ENCODE measurements at regions not wholly inside any gene's neighbourhood (a gene's known extent, or its start where the extent isn't known, plus 50 kb on each side); places are given as distances from the start of the nearest gene placed in this dataset.
"Not testable (repeated sequence)": the region's sequence is repeated elsewhere in the genome, so short reads cannot be mapped to it uniquely, and the experiment has no call there.

DNA sequence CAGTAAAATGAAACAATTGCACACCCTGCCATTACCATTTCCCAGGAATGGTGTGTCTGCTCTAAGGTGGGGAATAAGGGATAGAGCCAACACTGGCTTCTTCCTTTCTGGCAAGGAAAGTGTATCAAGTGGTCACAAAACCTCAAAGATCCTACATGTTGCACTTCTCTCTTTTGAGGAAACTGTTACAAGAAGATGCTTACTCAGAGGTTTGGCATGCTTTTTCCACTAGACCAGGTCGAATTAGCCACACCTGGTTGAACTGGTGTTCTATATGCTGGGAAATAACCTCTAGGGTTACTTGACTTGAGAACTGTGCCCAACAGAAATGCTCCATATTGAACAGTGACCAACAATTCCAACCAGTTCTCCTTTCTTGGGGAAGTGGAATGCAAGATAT is 102.9 kb downstream of the LRRN1 start:
- DNase-seq = no peak

DNA sequence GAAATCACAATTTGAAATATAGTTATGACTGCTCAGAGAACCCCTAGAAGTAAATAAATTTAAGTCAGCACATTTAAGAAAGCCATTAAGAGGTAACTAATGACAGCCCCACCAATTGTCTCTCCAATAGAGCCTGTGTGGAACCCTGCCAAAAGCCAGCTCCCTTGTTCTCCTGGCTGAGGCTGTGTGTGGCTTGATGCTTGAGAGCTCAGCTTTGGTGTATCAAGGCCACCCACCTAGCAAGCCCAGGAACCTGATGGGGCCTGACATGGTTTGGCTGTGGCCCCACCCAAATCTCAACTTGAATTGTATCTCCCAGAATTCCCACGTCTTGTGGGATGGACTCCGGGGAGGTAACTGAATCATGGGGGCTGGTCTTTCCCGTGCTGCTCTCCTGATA is 106.9 kb downstream of the LRRN1 start:
- no peak for DNase-seq

DNA sequence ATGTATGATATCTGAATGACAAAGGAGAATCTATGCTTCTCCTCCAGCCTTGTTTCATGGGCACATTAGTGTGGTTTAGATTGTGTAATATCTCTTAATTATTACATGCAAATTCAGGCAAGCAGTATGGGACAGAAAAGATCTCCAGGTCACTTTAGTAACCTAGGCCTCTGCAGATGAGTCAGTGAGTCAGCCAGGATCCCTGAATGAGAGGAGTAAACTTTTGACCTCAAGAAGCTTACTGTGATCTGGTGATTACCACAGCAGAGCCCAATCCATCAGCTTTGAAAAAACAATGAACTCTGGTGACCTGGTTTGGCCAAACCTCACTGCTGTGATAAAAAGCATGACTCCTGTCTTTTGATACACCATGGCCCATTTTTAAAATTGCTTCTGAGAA is 107.8 kb downstream of the LRRN1 start:
- DNase-seq = no peak

DNA sequence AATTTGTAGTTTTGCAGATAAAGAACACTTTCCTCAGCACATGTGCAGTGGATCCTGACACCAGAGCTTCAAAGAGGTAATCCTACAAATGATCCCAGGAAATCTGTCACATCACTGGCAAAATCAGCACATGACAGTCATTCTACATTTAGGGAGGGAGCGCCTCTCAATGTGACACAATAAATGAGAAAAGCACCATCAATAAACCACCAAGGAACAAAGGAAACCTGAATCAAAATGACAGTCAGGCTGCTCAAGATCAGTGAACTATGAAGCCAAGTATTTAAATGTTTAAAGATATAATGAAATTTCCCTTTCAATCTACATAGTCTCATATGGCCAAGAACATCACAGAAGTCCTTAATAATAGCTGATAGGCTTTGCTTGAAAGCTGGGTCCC is 119.5 kb downstream of the LRRN1 start:
- DNase-seq = no peak

DNA sequence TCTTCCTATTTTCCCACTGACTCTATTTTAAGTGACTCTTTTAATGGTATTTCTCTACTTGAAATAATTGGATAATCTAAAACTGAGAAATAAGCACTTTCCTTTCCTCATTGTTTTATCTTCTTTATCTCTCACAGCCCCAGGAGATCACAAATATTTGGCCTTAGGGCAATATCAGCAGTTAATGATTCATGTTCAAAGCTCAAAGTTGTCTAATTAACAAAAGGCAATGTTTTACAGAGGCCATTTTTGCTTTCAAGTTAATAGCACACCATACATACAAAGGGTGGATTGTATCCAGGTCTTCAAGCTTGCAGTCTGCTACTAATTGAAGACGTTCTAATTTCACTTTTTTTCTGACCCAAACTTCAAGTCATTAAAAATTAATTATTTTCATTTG is 120.1 kb downstream of the LRRN1 start:
- no peak for DNase-seq

DNA sequence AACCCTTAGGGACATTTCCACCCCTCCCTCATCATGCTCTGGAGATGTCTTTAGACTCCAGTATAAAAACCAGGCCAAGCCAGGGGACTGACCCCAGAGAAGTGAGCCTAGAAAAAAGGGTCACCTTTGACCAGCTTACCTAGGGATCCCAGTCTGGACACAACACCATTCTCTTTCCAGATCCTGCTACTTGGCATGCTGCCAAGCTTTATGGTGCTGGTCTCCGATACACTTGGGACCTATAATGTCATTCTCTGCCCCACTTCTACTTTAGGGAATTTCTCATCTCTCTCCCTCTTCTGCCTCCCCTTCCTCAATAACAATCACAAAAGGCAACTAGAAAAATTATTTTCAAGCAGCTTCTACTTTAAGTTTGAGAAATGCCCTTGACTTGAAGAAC is 124.4 kb downstream of the LRRN1 start:
- DNase-seq = no peak

DNA sequence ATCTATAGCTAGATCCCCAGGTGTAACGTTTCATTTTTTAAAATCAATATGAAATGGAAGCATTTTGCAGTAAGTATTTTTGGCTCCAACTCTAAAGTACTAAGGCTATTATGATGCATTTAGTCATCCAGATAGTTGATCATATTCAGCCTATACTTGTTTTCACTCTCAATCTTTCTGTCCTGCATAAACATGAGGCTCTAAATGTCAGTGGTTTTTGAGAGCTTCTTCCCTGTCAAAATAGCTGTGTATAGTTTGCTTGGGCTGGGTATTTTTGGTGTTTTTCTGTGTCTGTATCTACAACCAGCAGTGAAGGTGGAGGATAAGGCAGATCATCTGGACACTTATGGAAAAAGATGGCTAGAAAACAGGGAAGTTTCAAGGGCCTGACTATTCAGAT is 128.0 kb downstream of the LRRN1 start:
- DNase-seq = no peak

DNA sequence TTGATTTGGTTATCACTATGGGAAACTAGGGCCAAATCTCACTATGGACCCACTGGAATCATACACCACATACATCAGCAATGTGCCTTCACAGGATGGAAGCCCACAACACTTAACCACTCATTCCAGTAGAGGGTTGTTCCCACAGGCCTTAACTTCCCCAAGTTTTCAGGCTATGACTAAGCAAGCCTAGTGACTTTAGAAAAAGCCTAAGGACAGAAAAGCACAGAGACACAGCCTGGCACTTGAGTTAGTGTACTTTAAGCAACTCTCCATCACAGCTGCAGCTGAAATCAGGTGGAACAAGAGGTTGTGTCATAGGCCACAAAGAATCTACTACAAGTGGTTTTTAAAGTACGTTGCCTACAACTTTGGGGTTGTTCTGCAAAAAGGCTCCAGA is 128.7 kb downstream of the LRRN1 start:
- no peak for DNase-seq

DNA sequence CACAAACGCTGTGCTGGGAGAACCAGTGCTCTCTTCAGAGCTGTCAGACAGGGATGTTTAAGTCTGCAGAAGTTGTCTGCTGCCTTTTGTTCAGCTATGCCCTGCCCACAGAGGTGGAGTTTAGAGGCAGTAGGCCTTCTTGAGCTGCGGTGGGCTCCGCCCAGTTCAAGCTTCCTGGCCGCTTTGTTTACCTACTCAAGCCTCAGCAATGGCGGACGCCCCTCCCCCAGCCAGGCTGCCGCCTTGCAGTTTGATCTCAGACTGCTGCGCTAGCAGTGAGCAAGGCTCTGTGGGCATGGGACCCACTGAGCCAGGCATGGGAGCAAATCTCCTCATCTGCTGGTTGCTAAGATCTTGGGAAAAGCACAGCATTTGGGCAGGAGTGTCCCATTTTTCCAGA is 142.1 kb downstream of the LRRN1 start:
- not testable (repeated sequence) for DNase-seq

DNA sequence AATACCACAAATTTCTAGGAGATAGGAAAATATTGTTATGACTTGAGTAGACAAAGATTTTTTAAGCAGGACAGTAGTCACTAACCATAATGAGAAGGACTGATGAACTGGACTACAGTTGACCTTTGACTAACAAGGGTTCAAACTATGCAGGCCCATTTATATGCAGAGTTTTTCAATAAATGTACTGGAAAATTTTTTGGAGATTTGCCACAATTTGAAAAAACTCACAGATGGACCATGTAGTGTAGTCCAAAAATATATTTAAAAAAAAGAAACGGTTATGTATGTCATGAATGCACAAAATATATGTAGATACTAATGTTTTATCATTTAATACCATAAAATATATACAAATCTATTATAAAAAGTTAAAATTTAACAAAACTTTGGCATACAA is 151.8 kb downstream of the LRRN1 start:
- no peak for DNase-seq

DNA sequence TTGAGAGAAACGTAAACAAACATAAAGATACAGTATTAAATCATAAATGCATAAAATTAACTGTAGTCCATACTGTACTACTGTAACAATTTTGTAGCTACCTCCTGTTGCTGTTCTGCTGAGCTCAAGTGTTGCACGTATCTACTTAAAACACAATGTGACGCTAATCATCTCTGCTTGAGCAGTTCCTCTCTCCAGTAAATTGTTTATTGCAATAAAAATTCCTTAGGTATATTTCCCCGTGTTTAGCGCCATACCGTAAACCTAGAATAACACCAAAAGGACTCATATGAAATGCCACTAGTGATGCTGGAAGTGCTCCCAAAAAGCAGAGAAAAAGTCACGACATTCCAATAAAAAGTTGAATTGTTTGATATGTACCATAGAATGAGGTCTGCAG is 152.3 kb downstream of the LRRN1 start:
- DNase-seq = no peak

DNA sequence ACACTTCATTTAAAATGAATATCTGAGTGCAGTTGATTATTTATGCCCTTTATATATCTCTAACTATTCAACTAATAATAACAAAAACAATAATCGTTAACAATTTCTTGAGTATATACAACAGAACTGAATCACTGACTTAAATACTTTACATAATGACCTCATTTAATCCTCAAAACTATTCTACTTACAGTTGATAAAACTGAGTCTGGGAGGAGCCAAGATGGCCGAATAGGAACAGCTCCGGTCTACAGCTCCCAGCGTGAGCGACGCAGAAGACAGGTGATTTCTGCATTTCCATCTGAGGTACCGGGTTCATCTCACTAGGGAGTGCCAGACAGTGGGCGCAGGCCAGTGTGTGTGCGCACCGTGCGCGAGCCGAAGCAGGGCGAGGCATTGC is 163.6 kb downstream of the LRRN1 start:
- DNase-seq = peak; percentile 22

DNA sequence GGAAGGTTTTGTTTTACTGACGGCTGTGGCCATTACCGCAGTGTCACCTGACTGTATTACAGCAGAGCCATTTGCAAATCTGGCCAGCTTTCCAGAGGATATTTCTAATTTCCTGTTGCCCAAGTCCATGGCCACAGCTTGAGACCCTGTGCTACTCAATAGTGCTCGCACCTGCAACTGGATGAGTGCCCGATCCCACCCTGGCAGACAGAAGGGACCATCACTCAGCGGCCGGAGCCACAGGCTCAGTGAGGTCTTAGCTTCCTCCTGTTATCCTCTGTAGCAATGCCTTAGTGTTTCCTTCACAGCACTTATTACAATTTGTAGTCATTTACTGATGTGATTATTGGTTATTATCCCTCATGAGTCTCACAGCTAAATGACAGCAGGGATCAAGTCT is 184.8 kb downstream of the LRRN1 start:
- no peak for DNase-seq

DNA sequence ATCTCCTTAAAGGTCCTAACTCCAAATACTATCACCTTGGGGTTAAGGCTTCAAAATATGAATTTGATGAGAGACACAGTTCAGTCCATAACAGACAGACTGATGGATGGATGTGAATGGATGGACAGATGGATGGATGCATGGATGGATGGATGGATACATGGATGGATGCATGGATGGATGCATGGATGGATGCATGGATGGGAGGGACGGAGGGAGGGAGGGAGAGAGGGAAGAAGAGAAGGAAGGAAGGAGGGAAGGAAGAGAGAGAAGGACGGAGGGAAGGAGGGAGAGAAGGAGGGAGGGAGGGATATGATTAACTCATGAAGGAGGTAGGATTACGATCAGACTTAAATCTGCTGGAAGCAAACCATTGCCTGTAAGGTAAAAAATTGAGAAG is 192.4 kb downstream of the LRRN1 start:
- no peak for DNase-seq

DNA sequence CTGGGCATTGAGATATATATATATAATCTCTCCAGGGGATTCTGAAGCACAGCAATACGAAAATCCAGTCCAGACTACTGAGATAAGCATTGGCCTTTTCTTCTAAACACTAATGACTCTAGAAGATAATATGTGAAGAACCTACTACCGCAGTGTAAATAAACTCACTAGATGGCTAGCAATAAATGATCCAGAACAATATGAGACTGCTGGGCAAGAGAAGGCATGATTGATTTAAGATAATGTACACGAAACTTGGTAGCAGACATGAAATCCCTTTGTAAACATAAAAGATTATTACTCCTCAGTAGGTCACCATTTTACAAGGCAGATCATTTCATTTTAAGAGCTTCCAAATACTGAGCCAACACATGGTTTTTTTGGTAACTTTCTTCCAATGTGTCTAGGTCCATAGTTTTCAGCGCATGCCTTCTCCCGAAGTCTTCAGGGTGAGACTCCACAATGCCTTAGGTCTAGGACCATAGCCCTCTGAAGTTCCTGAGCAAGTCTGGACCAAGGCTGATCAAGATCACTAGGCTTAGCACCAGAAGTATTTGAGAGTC is 193.2 kb downstream of the LRRN1 start:
- no peak for DNase-seq

DNA sequence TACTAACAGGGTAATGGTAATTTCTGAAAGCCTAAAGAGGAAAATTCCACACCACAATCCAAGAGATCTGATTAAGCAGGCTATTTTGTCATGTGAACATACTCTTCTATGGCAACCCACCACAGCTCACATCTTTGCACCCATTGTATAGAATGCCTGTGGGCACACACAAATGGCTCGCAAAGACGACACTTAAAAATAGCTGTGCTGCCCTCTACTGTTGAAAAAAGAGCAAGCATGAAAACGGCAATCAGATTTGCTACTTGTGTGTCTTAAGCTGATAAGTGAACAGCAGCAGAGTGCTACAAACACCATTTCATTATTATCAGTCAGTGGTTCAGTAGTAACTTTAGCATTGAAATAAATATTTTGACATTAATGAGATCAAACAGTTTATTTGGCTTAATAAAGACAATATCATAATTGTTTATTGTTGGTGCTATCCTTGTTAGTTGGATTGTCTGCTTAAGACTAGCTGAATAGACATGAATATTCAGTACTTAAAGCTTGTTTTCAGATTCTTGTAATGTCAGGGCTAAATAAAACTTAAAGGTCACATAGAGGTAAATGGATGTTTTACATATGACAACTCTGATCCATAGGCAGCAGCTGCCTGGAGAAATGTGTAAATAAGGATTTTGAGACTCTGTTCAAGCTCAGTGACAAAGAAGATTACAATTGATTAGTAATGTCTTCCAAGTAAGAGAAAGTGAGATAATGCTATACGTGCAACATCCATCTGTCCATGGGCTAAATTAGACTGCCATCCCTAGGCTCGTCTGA is 199.1 kb downstream of the LRRN1 start:
- DNase-seq = peak; percentile 50

DNA sequence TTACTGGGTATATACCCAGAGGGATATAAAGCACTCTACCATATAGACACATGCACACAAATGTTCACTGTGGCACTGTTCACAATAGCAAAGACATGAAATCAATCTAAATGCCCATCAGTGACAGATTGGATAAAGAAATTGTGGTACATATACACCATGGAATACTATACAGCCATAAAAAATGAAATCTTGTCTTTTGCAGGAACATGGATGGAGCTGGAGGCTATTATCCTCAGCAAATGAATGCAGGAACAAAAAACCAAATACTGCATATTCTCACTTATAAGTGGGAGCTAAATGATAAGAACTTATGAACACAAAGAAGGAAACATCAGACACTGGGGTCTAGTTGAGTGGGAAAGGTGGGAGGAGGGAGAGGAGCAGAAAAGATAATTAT is 200.1 kb downstream of the LRRN1 start:
- DNase-seq = not testable (repeated sequence)

DNA sequence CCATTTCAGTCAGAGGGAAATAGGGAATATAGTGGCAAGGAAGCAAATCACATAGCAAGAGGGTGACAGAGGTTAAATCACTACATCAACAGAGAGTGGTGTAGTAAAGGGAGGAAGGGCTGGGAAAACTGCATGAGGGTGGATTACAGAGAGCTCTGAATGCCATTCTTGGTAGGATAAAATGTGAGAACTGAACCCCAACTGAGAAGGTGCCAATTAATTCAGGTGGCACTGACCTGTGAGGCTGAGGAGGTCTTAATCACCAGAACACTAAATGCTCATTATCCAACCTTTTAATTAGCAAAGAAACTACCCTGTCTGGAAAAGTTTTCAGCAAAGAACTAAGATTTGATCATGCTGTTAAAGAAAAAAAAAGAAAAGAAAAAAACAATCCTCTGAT is 202.7 kb downstream of the LRRN1 start:
- DNase-seq = no peak

DNA sequence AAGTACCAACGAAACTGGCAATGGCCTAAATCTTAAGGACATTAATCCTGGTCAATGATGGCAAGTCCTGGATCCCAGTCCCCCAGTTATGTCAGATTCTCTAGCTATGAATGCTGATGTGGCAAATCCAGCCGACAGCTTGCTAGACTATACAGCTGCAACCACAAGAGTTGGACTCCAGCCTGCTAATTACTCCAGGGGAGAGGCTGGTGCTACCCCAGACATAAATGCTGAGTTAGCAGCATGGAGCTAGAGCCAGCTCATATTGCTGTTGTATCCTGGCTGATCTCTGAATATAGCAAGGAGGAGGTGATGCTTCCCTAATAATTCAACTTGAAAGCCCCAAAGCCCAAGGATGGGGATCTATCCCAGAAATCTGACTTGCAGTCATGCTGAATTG is 207.1 kb downstream of the LRRN1 start:
- no peak for DNase-seq

DNA sequence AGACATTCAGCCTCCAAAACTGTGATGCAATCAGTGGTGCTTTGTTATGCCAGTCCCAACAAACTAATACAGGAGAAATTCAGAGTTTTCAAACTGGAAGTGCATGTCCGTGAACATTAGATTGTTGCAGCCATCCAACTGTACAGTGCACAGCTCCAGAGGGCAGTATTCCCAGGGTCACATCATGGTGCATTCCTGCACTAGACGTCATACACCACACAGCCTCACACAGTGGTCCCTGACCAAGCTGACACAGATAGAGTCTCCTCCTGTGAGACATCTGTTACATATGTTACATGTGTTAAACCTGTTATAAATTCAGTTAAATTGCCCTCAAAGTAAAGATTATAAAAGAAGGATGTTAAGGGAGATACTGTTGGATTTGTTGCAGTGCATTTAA is 209.0 kb downstream of the LRRN1 start:
- DNase-seq = no peak

DNA sequence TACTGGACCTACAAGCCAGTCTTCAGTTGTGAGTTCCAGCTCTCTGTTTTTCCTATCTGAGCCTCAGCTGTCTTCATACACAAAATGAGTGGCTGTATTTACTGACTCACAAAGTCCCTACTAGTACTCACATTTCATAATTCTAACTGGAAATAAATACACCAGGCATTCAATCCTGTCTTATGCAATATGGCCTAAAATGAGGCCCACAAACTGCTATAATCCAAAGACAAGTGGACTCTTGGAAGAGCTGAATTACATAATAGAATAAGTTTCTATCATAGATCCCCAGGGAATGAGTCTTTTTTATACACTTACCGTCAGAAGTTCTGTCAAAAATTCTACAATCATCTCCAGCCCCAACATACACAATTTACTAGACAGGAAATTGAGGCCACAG is 211.9 kb downstream of the LRRN1 start:
- DNase-seq = no peak

DNA sequence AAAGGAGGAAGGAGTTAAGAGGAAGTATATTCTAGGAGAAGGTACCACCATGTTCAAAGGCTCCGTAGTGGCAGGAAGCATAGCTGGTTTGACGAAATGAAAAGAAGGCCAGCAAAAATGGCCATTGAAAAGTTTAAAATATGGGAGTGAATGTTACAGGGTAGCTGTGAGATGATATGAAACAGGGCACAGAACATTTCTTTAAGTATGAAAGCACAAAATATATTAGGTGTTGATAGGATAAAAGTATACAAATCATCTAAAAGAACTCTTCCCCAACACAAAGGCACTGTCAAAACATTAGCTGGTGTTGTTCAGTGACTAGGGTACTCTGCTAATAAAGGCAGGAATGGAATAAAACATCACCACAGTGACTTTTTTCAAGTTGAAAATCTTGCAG is 216.2 kb downstream of the LRRN1 start:
- no peak for DNase-seq

DNA sequence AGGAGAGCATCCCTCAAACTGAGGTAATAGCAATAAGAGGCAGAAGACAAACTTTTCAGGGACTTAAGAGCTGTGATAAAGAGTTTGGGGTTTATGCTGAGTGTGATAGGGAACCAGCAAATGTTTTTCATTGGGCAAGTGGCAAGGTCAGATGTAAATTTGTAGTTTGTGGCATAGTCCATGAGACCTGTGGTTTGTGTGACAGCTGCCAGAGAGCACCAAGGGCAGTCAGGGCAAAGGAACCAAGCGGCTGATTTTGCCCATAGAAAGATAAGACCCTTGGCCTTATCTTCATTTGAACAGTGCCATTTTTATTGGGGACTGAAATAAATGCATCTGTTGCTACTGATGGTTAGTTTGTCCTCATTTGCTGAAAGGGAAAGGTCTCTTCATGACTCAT is 220.3 kb downstream of the LRRN1 start:
- no peak for DNase-seq

DNA sequence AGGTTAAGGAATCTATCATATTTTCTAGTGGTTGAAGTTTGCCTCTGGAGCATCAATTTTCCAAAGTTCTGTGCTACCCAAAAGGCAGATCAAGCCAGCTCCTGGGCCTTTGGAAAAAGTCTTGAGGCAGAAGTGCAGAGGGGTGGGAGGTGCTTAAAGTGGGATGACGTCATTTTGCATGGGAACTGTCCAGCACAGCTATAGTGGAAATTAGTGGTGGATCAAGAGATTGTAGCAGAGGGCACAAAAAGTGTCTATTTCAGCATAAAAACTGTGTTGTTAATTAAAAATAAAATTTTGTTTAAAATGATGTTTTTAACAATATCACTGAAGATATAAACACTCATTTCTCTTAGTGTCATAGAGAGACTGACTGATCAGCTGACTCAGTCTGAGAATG is 221.9 kb downstream of the LRRN1 start:
- no peak for DNase-seq

DNA sequence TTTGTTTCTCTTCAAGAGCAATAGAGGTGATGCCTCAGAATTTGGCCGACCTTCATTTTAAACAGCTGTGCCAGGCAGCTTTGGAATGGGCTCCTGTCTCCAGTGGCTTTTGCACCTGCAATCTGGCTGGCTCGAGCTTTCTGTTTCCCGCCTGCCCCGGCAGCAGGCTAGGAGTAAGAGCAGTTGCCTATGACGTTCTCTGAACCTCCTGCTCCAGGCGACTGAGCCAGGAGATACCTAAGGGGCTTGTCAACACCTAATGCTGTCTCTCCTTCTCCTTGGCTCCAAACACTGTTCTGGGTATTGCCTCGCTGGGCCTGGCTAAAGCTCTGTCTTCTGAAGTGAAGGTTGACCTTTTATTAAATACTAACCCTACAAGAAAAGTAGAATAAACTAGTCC is 229.9 kb downstream of the LRRN1 start:
- no peak for DNase-seq
